ENCODE measurements at regions not wholly inside any gene's neighbourhood (a gene's known extent, or its start where the extent isn't known, plus 50 kb on each side); places are given as distances from the start of the nearest gene placed in this dataset.
"Not testable (repeated sequence)": the region's sequence is repeated elsewhere in the genome, so short reads cannot be mapped to it uniquely, and the experiment has no call there.

DNA sequence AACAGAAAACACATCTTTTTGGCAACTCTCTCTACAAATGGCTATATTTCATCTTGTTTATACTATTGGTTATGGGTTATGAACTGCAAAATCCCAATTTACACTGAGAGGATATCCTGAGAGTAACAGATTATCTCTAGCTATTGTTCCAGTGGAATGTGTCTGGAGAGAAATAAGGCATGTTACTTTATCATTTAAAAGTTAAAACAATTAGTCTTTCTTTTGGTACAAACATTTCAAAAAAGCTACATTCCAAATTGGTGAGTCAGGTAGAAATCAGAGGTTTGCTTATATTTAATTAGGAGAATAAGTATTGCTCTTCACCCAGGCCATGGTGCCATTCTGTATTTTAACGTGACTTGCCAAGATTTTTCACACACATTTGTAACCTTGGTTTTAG is 411.6 kb downstream of the CCER1 start (continued):
- TF ChIP-seq, protein P1, sequence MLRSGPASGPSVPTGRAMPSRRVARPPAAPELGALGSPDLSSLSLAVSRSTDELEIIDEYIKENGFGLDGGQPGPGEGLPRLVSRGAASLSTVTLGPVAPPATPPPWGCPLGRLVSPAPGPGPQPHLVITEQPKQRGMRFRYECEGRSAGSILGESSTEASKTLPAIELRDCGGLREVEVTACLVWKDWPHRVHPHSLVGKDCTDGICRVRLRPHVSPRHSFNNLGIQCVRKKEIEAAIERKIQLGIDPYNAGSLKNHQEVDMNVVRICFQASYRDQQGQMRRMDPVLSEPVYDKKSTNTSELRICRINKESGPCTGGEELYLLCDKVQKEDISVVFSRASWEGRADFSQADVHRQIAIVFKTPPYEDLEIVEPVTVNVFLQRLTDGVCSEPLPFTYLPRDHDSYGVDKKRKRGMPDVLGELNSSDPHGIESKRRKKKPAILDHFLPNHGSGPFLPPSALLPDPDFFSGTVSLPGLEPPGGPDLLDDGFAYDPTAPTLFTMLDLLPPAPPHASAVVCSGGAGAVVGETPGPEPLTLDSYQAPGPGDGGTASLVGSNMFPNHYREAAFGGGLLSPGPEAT (IDR thresholded peaks at IDR 0.05; ENCODE audit: low read depth) = no peak
- TF ChIP-seq BACH1 (IDR thresholded peaks at IDR 0.05; ENCODE audit: borderline replicate concordance) (no peak), CHD1 (IDR thresholded peaks at IDR 0.05; ENCODE audit: low read depth, low read length) (no peak), HDAC6 (IDR thresholded peaks at IDR 0.05; ENCODE audit: unreplicated experiment) (no peak), MEF2B (IDR thresholded peaks at IDR 0.05; ENCODE audit: partially characterized antibody, poor library complexity, severe bottlenecking) (no peak), HCFC1 (IDR thresholded peaks at IDR 0.05; ENCODE audit: low read length) (no peak), POLR2AphosphoS5 (IDR thresholded peaks at IDR 0.05; ENCODE audit: low read length) (no peak)

DNA sequence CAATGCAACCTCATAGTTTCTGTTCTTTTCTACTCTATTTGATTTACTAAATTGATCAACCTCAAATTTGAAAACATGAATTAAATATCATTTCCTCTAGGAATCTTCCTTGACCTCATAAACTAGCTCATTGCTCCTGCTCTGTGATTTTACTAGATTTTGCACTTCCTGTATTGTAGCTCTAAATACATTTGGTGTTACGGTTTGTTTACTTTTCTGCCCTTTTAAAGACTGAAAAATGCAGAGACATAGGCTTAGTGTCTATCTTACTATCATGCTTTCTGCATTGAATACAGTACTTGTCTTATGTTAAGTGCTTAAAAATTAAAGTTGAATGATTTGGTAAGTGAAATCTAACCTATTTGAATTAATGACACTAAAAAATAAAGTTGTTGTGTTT is 412.1 kb downstream of the CCER1 start:
- H3K9ac ChIP-seq (ENCODE audit: control insufficient read depth, insufficient read depth, low read length); H3K27me3 ChIP-seq (replicated peaks in 1 of 2; ENCODE audit: control insufficient read depth in 2 of 2, insufficient read depth in 2 of 2, low read length in 1 of 2); DNase-seq (ENCODE audit: low read depth, low spot score); H3K4me3 ChIP-seq; POLR2A ChIA-PET; H3K4me1 ChIP-seq (ENCODE audit: control insufficient read depth, insufficient read depth, low read length); H3K4me2 ChIP-seq (ENCODE audit: control insufficient read depth, insufficient read depth); H3K36me3 ChIP-seq (ENCODE audit: control insufficient read depth in 2 of 2, insufficient read depth in 2 of 2, low read length in 1 of 2); H3K27ac ChIP-seq (ENCODE audit: control insufficient read depth, insufficient read depth); H3K9me3 ChIP-seq (replicated peaks; ENCODE audit: control insufficient read depth, insufficient read depth, low read length); ATAC-seq; FAIRE-seq; H2AFZ ChIP-seq (ENCODE audit: control insufficient read depth, low read depth, low read length); in situ Hi-C loops (cut with MboI); RAD21 ChIA-PET (ENCODE audit: unreplicated experiment); SMC1A ChIA-PET (ENCODE audit: uncharacterized antibody, unreplicated experiment); intact Hi-C loops (cut with micrococcal nuclease; ENCODE audit: unreplicated experiment); H3K79me2 ChIP-seq (ENCODE audit: control insufficient read depth, insufficient read depth, low read length); H4K20me1 ChIP-seq (ENCODE audit: control insufficient read depth, insufficient read depth); BruUV-seq (replicated peaks): not testable (repeated sequence)
- no CpG with 5 or more reads among the region's 1 CpG for WGBS (ENCODE audit: insufficient coverage, insufficient replicate concordance, low lambda C conversion rate, missing lambda C conversion rate)
- CTCF ChIA-PET = interaction anchor here (0.6 kb wide), 1 partner anchor 1479 kb away, joined by 3 read pairs; no protein-coding TSS in a partner anchor

DNA sequence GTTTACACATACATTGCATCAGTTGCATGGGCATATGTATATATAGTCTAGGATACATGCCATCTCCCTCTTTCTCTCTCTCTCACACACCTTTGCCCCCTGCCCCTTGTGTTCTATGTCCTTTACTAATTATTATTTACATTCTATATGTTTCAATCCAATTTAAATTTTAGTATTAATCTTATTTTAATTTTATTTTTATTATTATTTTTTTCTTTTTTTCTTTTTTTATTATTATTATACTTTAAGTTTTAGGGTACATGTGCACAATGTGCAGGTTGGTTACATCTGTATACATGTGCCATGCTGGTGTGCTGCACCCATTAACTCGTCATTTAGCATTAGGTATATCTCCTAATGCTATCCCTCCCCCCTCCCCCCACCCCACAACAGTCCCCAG is 421.1 kb downstream of the CCER1 start:
- in situ Hi-C loops (cut with MboI); H3K4me2 ChIP-seq (ENCODE audit: control insufficient read depth, insufficient read depth); H4K20me1 ChIP-seq (ENCODE audit: control insufficient read depth, insufficient read depth); H3K4me3 ChIP-seq; H2AFZ ChIP-seq (ENCODE audit: control insufficient read depth, low read depth, low read length); H3K36me3 ChIP-seq (ENCODE audit: control insufficient read depth in 2 of 2, insufficient read depth in 2 of 2, low read length in 1 of 2); H3K27ac ChIP-seq (ENCODE audit: control insufficient read depth, insufficient read depth); BruUV-seq (replicated peaks); ATAC-seq; H3K4me1 ChIP-seq (ENCODE audit: control insufficient read depth, insufficient read depth, low read length); H3K9me3 ChIP-seq (replicated peaks; ENCODE audit: control insufficient read depth, insufficient read depth, low read length); SMC1A ChIA-PET (ENCODE audit: uncharacterized antibody, unreplicated experiment); H3K27me3 ChIP-seq (replicated peaks in 1 of 2; ENCODE audit: control insufficient read depth in 2 of 2, insufficient read depth in 2 of 2, low read length in 1 of 2); intact Hi-C loops (cut with micrococcal nuclease; ENCODE audit: unreplicated experiment); H3K9ac ChIP-seq (ENCODE audit: control insufficient read depth, insufficient read depth, low read length); POLR2A ChIA-PET; DNase-seq (ENCODE audit: low read depth, low spot score); RAD21 ChIA-PET (ENCODE audit: unreplicated experiment); H3K79me2 ChIP-seq (ENCODE audit: control insufficient read depth, insufficient read depth, low read length); FAIRE-seq; CTCF ChIA-PET: not testable (repeated sequence)
- WGBS (ENCODE audit: insufficient coverage, insufficient replicate concordance, low lambda C conversion rate, missing lambda C conversion rate) = 0% methylated on average over 1 of the region's 1 CpG

All from GM12878 (cell line).